Urinary bladder (tissue), 3 donors: ENCODE measurements at regions not wholly inside any gene's neighbourhood (a gene's known extent, or its start where the extent isn't known, plus 50 kb on each side); places are given as distances from the start of the nearest gene placed in this dataset.

ENCODE experiments used
- DNase-seq: peaks from one replicate; pipeline ENCODE4 v3.0.0-alpha.2; 2015; ENCODE audit errors: extremely low spot score
- H3K27ac ChIP-seq: one replicate; pipeline ENCODE4 v1.5.1; 2013; ENCODE audit warnings: low read depth, mild to moderate bottlenecking, moderate library complexity
- H3K36me3 ChIP-seq: one replicate; pipeline ENCODE4 v1.6.1; 2013; ENCODE audit warnings: mild to moderate bottlenecking, moderate library complexity; ENCODE audit not compliant: insufficient read depth
- H3K4me1 ChIP-seq: one replicate; pipeline ENCODE4 v1.6.1; 2013; ENCODE audit warnings: mild to moderate bottlenecking, moderate library complexity; ENCODE audit not compliant: insufficient read depth
- H3K4me3 ChIP-seq: one replicate; pipeline ENCODE4 v1.5.1; 2013; ENCODE audit warnings: low read depth, low read length
- WGBS: extraction: QIAGEN DNeasy Blood & Tissue Kit; methylation state at CpG from one replicate; pipeline ENCODE4 v1.1.7; 2013; 5-methylcytosine and 5-hydroxymethylcytosine counted together
- donor health status: healthy with polysubstance abuse.
- donor health status: healthy.

GRCh38 chr2:24439971-24440340 lies 51.1 kb upstream of the NCOA1 start:
- no peak overlapping the region for H3K4me3 ChIP-seq
- DNase-seq = no peak
- no peaks in the 10 kb centered on the region for H3K4me1 ChIP-seq
- H3K27ac ChIP-seq = no peak overlapping the region
- WGBS = 91% methylated on average over 3 of the region's 3 CpGs
- H3K36me3 ChIP-seq = no peaks in the 10 kb centered on the region

- Histone ChIP-seq H3K4me3 (no peak overlapping the region), H3K36me3 (no peaks in the 10 kb centered on the region), H3K27ac (no peak overlapping the region), H3K4me1 (no peaks in the 10 kb centered on the region)
- WGBS = 95% methylated on average over 4 of the region's 4 CpGs
- no peak for DNase-seq
Measured at GRCh38 chr2:24439280-24439970, 51.6 kb upstream of the NCOA1 start.

DNA sequence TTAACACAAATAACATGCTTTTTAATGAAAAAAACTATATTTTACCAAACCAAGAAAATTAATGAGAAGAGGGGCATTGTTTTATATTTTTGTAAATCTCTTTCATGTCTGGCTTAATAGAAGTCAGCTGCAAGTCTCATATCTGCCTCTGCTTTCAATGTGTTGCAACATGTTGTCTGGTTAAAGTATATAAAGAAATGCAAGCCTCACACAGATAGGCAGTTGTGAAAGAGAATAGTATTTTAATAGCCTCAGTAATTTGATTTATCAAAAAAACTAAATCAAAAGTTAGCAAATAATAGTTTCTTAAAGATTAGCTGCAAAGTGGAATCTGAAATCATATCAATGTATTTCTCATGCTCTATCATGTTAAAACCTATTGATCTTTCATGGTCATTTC lies 52.9 kb upstream of the NCOA1 start:
- Histone ChIP-seq H3K4me3 (no peak overlapping the region), H3K27ac (no peak overlapping the region), H3K36me3 (no peaks in the 10 kb centered on the region), H3K4me1 (no peaks in the 10 kb centered on the region)
- no peak for DNase-seq

- Histone ChIP-seq H3K36me3 (no peaks in the 10 kb centered on the region), H3K27ac (no peak overlapping the region), H3K4me1 (no peaks in the 10 kb centered on the region), H3K4me3 (no peak overlapping the region)
- 45% methylated on average over 13 of the region's 13 CpGs for WGBS
- DNase-seq = peak; percentile 73
Measured at GRCh38 chr2:24435391-24436316, 55.4 kb upstream of the NCOA1 start.

DNA sequence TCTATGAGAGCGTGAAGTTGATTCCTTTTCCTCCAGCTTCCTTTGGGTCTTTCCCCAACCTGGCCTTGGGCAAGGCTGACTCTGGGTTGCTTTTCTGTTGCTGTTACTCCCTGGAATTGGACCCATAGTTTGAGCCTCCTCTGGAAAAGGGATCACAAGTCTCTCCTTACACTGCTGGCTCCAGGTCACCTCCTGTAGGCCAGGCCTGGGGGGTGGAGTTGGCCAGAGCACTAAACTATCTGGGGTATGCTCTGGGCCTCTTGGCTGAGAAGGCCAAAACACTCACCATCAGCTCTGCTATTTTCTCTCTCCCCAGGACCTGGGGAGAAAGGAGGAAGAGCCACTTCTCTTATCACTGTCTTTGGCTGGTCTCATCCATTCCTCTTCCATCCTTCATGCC lies 56.5 kb upstream of the NCOA1 start:
- no peak overlapping the region for H3K27ac ChIP-seq
- DNase-seq = no peak
- 98% methylated on average over 1 of the region's 1 CpG for whole genome bisulfite sequencing

DNA sequence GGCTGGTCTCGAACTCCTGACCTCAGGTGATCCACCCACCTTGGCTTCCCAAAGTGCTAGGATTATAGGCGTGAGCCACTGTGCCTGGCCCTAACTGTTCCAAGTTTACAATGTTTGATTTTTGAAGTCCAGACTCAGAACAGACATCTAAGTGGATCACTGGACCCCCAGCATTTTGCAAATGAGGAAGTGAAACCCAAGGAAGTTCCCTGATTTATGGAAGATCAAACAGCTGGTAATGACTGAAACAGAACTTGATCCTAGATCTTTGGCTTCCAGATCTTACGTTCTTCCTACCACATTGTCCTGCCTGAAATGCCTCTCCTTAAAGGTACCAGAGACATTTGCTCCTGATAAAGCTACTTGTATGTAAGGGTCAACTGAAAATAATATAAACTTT lies 58.3 kb upstream of the NCOA1 start:
- no peaks in the 10 kb centered on the region for H3K4me1 ChIP-seq

More for the DNA sequence above, 56.5 kb upstream of the NCOA1 start:
- Histone ChIP-seq H3K4me1 (no peaks in the 10 kb centered on the region), H3K36me3 (no peaks in the 10 kb centered on the region), H3K4me3 (no peak overlapping the region)

GRCh38 chr2:24432121-24432520 lies 58.9 kb upstream of the NCOA1 start:
- Histone ChIP-seq H3K4me1 (no peaks in the 10 kb centered on the region), H3K27ac (no peak overlapping the region), H3K4me3 (no peak overlapping the region), H3K36me3 (no peaks in the 10 kb centered on the region)
- WGBS = 85% methylated on average over 1 of the region's 1 CpG
- no peak for DNase-seq

More for the DNA sequence above, 58.3 kb upstream of the NCOA1 start:
- Histone ChIP-seq H3K36me3 (no peaks in the 10 kb centered on the region), H3K4me3 (no peak overlapping the region), H3K27ac (no peak overlapping the region)
- 79% methylated on average over 3 of the region's 3 CpGs for WGBS
- DNase-seq = no peak

DNA sequence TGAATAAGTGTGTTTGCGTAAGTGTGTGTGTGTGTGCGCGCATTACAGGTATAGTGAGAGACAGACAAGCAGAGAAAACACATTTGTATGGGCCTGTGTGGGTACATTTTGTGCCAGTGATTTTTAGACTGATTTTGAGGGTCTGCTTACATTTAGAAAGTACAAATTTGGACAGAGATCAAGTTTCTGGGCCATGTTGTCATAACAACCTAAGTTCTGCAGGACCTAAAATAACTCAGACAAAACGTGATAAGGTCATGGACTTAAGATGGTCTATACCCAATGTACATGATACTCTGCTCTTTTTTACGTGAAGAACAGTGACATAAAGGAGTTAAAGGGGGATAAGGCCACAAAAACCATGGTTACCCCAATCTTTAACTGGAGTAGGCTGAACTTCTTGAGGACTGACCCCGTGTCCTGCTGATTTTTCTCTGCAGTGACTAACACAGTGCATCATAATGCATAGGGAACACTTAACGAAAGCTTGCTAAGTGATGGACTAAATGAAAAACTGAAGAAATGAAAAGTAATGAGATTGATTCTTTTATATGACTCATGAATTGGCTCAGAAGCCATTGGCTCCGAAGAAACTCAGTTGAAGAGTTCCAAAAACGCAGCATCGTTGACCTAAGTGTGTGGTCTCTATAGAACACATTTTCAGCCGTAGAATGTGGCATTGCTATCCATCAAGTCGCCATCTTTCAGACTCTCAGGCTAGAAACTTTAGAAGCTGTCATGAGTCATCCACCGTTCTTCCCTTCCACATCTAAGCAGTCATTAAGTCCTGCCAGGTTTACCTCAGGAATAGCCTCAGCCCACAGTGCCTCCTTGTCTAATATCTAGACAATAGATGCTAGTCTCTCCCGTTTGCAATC lies 61.6 kb upstream of the NCOA1 start:
- WGBS = 70% methylated on average over 14 of the region's 14 CpGs
- Histone ChIP-seq H3K27ac (no peak overlapping the region), H3K4me1 (no peaks in the 10 kb centered on the region), H3K4me3 (no peak overlapping the region), H3K36me3 (no peaks in the 10 kb centered on the region)
- DNase-seq = no peak

GRCh38 chr2:24424387-24424786 lies 64.1 kb upstream of the ITSN2 start:
- H3K27ac ChIP-seq = no peak overlapping the region
- WGBS = 86% methylated on average over 3 of the region's 3 CpGs
- H3K4me3 ChIP-seq = no peak overlapping the region
- DNase-seq = no peak
- H3K4me1 ChIP-seq = no peaks in the 10 kb centered on the region
- no peaks in the 10 kb centered on the region for H3K36me3 ChIP-seq

- 80% methylated on average over 3 of the region's 3 CpGs for whole genome bisulfite sequencing
- DNase-seq = no peak
- no peak overlapping the region for H3K4me3 ChIP-seq
- no peak overlapping the region for H3K27ac ChIP-seq
- no peaks in the 10 kb centered on the region for H3K36me3 ChIP-seq
- no peaks in the 10 kb centered on the region for H3K4me1 ChIP-seq
Measured at GRCh38 chr2:24423095-24423494, 62.8 kb upstream of the ITSN2 start.

GRCh38 chr2:24421668-24422067 lies 61.3 kb upstream of the ITSN2 start:
- no peak overlapping the region for H3K27ac ChIP-seq
- no peaks in the 10 kb centered on the region for H3K4me1 ChIP-seq
- H3K4me3 ChIP-seq = no peak overlapping the region
- H3K36me3 ChIP-seq = no peaks in the 10 kb centered on the region
- 26% methylated on average over 4 of the region's 4 CpGs for WGBS
- no peak for DNase-seq

DNA sequence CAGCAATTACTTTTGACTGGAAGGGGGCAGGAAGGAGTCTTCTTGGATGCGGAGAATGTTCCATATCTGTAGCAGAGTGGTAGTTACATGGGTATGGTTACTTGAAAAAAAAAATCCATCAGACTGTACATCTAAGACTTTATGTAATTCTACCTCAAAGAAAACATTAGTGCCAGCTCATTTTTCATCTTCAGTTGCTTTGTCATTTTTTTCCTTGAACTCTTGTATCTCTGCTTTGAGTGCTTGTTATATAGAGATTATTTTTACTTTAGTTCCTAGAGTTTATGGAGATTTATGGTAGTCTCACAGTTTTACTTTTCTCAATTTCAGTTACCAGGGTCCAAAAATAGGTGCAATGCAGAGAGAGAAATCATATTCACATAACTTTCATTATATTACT lies 60.0 kb upstream of the ITSN2 start:
- H3K36me3 ChIP-seq = no peaks in the 10 kb centered on the region
- H3K4me1 ChIP-seq = no peaks in the 10 kb centered on the region
- no peak overlapping the region for H3K4me3 ChIP-seq
- H3K27ac ChIP-seq = no peak overlapping the region
- WGBS = 0% methylated on average over 1 of the region's 1 CpG
- no peak for DNase-seq

- DNase-seq = no peak
- Histone ChIP-seq H3K27ac (no peak overlapping the region), H3K36me3 (no peaks in the 10 kb centered on the region), H3K4me3 (no peak overlapping the region), H3K4me1 (no peaks in the 10 kb centered on the region)
- WGBS = 71% methylated on average over 2 of the region's 2 CpGs
Measured at GRCh38 chr2:24418166-24418841, 58.0 kb upstream of the ITSN2 start.
